ENCODE measurements at regions not wholly inside any gene's neighbourhood (a gene's known extent, or its start where the extent isn't known, plus 50 kb on each side); places are given as distances from the start of the nearest gene placed in this dataset.

DNA sequence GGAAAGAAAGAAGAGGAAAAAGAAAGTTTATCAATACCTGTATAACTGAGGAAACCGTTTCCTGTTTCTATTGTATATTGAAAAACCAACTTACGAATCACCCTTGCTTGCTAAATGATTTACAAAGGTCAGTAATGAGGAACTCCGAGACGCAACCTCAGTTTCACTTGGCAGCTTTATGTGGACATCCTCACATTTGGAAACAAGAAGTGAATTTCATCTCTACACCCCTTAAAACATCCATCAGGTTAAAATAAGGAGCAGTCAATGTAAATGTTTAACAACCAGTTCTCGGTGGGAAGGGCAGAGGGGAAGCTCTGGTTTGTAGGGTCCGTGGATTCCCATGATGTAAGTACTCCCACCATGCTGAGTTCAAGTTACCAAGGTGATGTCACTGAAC is 481.7 kb upstream of the RUNX1 start:
- peaks cover 0 to 47% (median 30%) of the 10 kb centered on the region in 6 donors for H3K4me1 ChIP-seq
- no peaks in the 10 kb centered on the region for H3K36me3 ChIP-seq
- H3K27me3 ChIP-seq (replicated peaks in 1 of 7): no peaks in the 10 kb centered on the region
- no peak for TF ChIP-seq CTCF (IDR thresholded peaks at IDR 0.05 in 8 of 11, conservative IDR thresholded peaks at IDR 0.05 in 3 of 11)
- TF ChIP-seq POLR2A (IDR thresholded peaks at IDR 0.05): no peak
- TF ChIP-seq POLR2AphosphoS5 (IDR thresholded peaks at IDR 0.05): no peak
- H3K27ac ChIP-seq: peak overlapping the region in 3 of 8 donors; percentile 86 to 88 (median 87)
- WGBS, 5 donors: 50 to 76% (median 61%) methylated on average over 6 of the region's 6 CpGs
- intact Hi-C loops (cut with DNase I; ENCODE audit: low total_unique reads): no loop called here
- peaks cover 0 to 10% (median 6%) of the 10 kb centered on the region in 8 donors for H3K9me3 ChIP-seq
- DNase-seq: no peak
- no peak overlapping the region for H3K4me3 ChIP-seq

- no peak for TF ChIP-seq POLR2A (IDR thresholded peaks at IDR 0.05)
- no peak for TF ChIP-seq CTCF (IDR thresholded peaks at IDR 0.05 in 8 of 11, conservative IDR thresholded peaks at IDR 0.05 in 3 of 11)
- no peak for TF ChIP-seq POLR2AphosphoS5 (IDR thresholded peaks at IDR 0.05)
- no peaks in the 10 kb centered on the region for H3K27me3 ChIP-seq (replicated peaks in 1 of 7)
- intact Hi-C loops (cut with DNase I; ENCODE audit: low total_unique reads): no loop called here
- peaks cover 0 to 59% (median 34%) of the 10 kb centered on the region in 6 donors for H3K4me1 ChIP-seq
- 19 to 33% (median 24%) methylated on average over 7 of the region's 7 CpGs for WGBS, 5 donors
- peak overlapping the region; percentile 58 to 91 (median 86) for H3K27ac ChIP-seq
- no peaks in the 10 kb centered on the region for H3K9me3 ChIP-seq
- H3K4me3 ChIP-seq: peak overlapping the region; percentile 0 to 65 (median 35)
- no peak for DNase-seq
- no peaks in the 10 kb centered on the region for H3K36me3 ChIP-seq
These were observed 480.2 kb upstream of the RUNX1 start for GRCh38 chr21:35529171-35529863.

- peak overlapping the region; percentile 58 to 91 (median 86) for H3K27ac ChIP-seq
- peaks cover 0 to 59% (median 34%) of the 10 kb centered on the region in 6 donors for H3K4me1 ChIP-seq
- H3K36me3 ChIP-seq: no peaks in the 10 kb centered on the region
- H3K9me3 ChIP-seq: no peaks in the 10 kb centered on the region
- peak; percentile 9 to 53 (median 53) for TF ChIP-seq POLR2AphosphoS5 (IDR thresholded peaks at IDR 0.05)
- no peak for TF ChIP-seq CTCF (IDR thresholded peaks at IDR 0.05 in 8 of 11, conservative IDR thresholded peaks at IDR 0.05 in 3 of 11)
- TF ChIP-seq POLR2A (IDR thresholded peaks at IDR 0.05): no peak
- intact Hi-C loops (cut with DNase I; ENCODE audit: low total_unique reads): no loop called here
- WGBS, 5 donors: 7 to 29% (median 19%) methylated on average over 14 to 18 of the region's 18 CpGs
- H3K27me3 ChIP-seq (replicated peaks in 1 of 7): no peaks in the 10 kb centered on the region
- H3K4me3 ChIP-seq: peak overlapping the region; percentile 0 to 65 (median 35)
- peak; percentile 90 for DNase-seq
These were observed 479.3 kb upstream of the RUNX1 start for GRCh38 chr21:35528116-35529042.

- intact Hi-C loops (cut with DNase I; ENCODE audit: low total_unique reads): no loop called here
- Histone ChIP-seq H3K4me1 (peaks cover 0 to 59% (median 34%) of the 10 kb centered on the region in 6 donors), H3K36me3 (no peaks in the 10 kb centered on the region), H3K27ac (peak overlapping the region in 2 of 8 donors; percentile 86 to 88), H3K27me3 (replicated peaks in 1 of 7) (no peaks in the 10 kb centered on the region), H3K9me3 (no peaks in the 10 kb centered on the region), H3K4me3 (no peak overlapping the region)
- 90 to 100% (median 96%) methylated on average over 1 of the region's 1 CpG for WGBS, 5 donors
- TF ChIP-seq POLR2A (IDR thresholded peaks at IDR 0.05) (no peak), POLR2AphosphoS5 (IDR thresholded peaks at IDR 0.05) (no peak), CTCF (IDR thresholded peaks at IDR 0.05 in 8 of 11, conservative IDR thresholded peaks at IDR 0.05 in 3 of 11) (no peak)
- DNase-seq: no peak
These were observed 478.3 kb upstream of the RUNX1 start for GRCh38 chr21:35527358-35527757.

All from spleen (tissue), 11 donors.